Liver (tissue), 8 donors: ENCODE measurements at regions not wholly inside any gene's neighbourhood (a gene's known extent, or its start where the extent isn't known, plus 50 kb on each side); places are given as distances from the start of the nearest gene placed in this dataset.
A peak's percentile ranks its signal among the peaks of the same experiment; 100 is the strongest.

Experiments
- DNase-seq: peaks from one replicate; pipeline ENCODE4 v3.0.0-alpha.2; 2017; ENCODE audit warnings: low spot score
- H3K27ac ChIP-seq, 2 donors: one replicate each; pipeline ENCODE4 v1.7.0; 2013; ENCODE audit warnings: inconsistent platforms in 2 of 2, low read length in 2 of 2, control low read depth in 1 of 2, low read depth in 1 of 2, mild to moderate bottlenecking in 1 of 2
- H3K27me3 ChIP-seq, 4 donors: one replicate each; pipeline versions ENCODE4 v1.6.1 to v1.7.0; 2013; ENCODE audit warnings: low read length in 3 of 4, inconsistent platforms in 1 of 4, mild to moderate bottlenecking in 1 of 4, moderate library complexity in 1 of 4; ENCODE audit not compliant: control insufficient read depth in 4 of 4, insufficient read depth in 4 of 4
- H3K36me3 ChIP-seq, 4 donors: one replicate each; pipeline versions ENCODE4 v1.6.1 to v1.7.0; 2013; ENCODE audit warnings: low read length in 3 of 4, mild to moderate bottlenecking in 3 of 4, low read depth in 1 of 4, moderate library complexity in 1 of 4; ENCODE audit not compliant: control insufficient read depth in 4 of 4, insufficient read depth in 3 of 4
- H3K4me1 ChIP-seq, 4 donors: one replicate each; pipeline versions ENCODE4 v1.6.1 to v1.7.0; 2013; ENCODE audit warnings: low read length in 3 of 4, mild to moderate bottlenecking in 3 of 4, moderate library complexity in 1 of 4; ENCODE audit not compliant: control insufficient read depth in 4 of 4, insufficient read depth in 4 of 4
- H3K4me3 ChIP-seq, 3 donors: one replicate each; pipeline versions ENCODE4 v1.6.1 to v1.7.0; 2013; ENCODE audit warnings: low read length in 3 of 3, control low read depth in 1 of 3, low read depth in 1 of 3, mild to moderate bottlenecking in 1 of 3
- H3K9ac ChIP-seq, 2 donors: one replicate each; pipeline ENCODE4 v1.7.0; 2013; ENCODE audit warnings: low read length in 2 of 2, mild to moderate bottlenecking in 2 of 2, moderate library complexity in 2 of 2, control low read depth in 1 of 2, low read depth in 1 of 2
- H3K9me3 ChIP-seq, 4 donors: one replicate each; pipeline versions ENCODE4 v1.6.1 to v1.7.0; 2013; ENCODE audit warnings: low read length in 3 of 4; ENCODE audit not compliant: control insufficient read depth in 4 of 4
- CTCF ChIP-seq: fragments of 150-350 bp; IDR thresholded peaks from 2 replicates; pipeline ENCODE4 v1.5.1; 2017; ENCODE audit warnings: improper control_type of control experiment, low read depth, low read length; ENCODE audit not compliant: missing input control
- EGR1 ChIP-seq, 2 donors: IDR thresholded peaks; 2 replicates each; pipeline ENCODE4 v1.6.1; 2016 to 2018; ENCODE audit warnings: antibody characterized with exemption in 2 of 2, low read depth in 2 of 2
- FOXA1 ChIP-seq: IDR thresholded peaks from 2 replicates; pipeline ENCODE4 v1.6.1; 2016; ENCODE audit warnings: antibody characterized with exemption
- FOXA2 ChIP-seq: IDR thresholded peaks from 2 replicates; pipeline ENCODE4 v1.6.1; 2016; ENCODE audit warnings: antibody characterized with exemption
- GABPA ChIP-seq, 2 donors: IDR thresholded peaks in 1 of 2; conservative IDR thresholded peaks in 1 of 2; 2 replicates each; pipeline ENCODE4 v1.6.1; 2016; ENCODE audit warnings: antibody characterized with exemption in 2 of 2, mild to moderate bottlenecking in 1 of 2, moderate library complexity in 1 of 2
- HNF4A ChIP-seq, 2 donors: conservative IDR thresholded peaks; 2 replicates each; pipeline ENCODE4 v1.6.1; 2016; ENCODE audit warnings: antibody characterized with exemption in 2 of 2, mild to moderate bottlenecking in 2 of 2
- HNF4G ChIP-seq: IDR thresholded peaks from 2 replicates; pipeline ENCODE4 v1.6.1; 2016; ENCODE audit warnings: antibody characterized with exemption
- JUND ChIP-seq, 2 donors: IDR thresholded peaks; 2 replicates each; pipeline ENCODE4 v1.6.1; 2016; ENCODE audit warnings: antibody characterized with exemption in 2 of 2
- MAX ChIP-seq: IDR thresholded peaks from 2 replicates; pipeline ENCODE4 v1.6.1; 2016; ENCODE audit warnings: antibody characterized with exemption
- NR2F2 ChIP-seq: IDR thresholded peaks from 2 replicates; pipeline ENCODE4 v1.6.1; 2016; ENCODE audit warnings: antibody characterized with exemption
- RAD21 ChIP-seq, 2 donors: IDR thresholded peaks; 2 replicates each; pipeline ENCODE4 v1.6.1; 2016; ENCODE audit warnings: antibody characterized with exemption in 2 of 2, mild to moderate bottlenecking in 2 of 2
- REST ChIP-seq: IDR thresholded peaks from 2 replicates; pipeline ENCODE4 v1.6.1; 2016; ENCODE audit warnings: antibody characterized with exemption, mild to moderate bottlenecking
- RXRA ChIP-seq, 2 donors: IDR thresholded peaks; 2 replicates each; pipeline ENCODE4 v1.6.1; 2017 to 2018; ENCODE audit warnings: antibody characterized with exemption in 2 of 2, mild to moderate bottlenecking in 1 of 2
- SP1 ChIP-seq: IDR thresholded peaks from 2 replicates; pipeline ENCODE4 v1.6.1; 2018; ENCODE audit warnings: antibody characterized with exemption, mild to moderate bottlenecking
- TAF1 ChIP-seq: conservative IDR thresholded peaks from 2 replicates; pipeline ENCODE4 v1.6.1; 2016; ENCODE audit warnings: antibody characterized with exemption, mild to moderate bottlenecking
- YY1 ChIP-seq: IDR thresholded peaks from 2 replicates; pipeline ENCODE4 v1.6.1; 2016; ENCODE audit warnings: antibody characterized with exemption, mild to moderate bottlenecking
- ZBTB33 ChIP-seq: IDR thresholded peaks from 2 replicates; pipeline ENCODE4 v1.6.1; 2016; ENCODE audit warnings: antibody characterized with exemption
- WGBS: extraction: QIAGEN DNeasy Blood & Tissue Kit; methylation state at CpG from one replicate; pipeline ENCODE4 v1.1.7; 2013; 5-methylcytosine and 5-hydroxymethylcytosine counted together
- donor health status: healthy.
- donor health status: healthy.
- donor health status: healthy.
- donor health status: healthy.
- donor health status: healthy.

GRCh38 chr22:47308886-47309285 is 546.4 kb downstream of the TBC1D22A start:
- H3K9ac ChIP-seq, result no peak overlapping the region
- H3K9me3 ChIP-seq, result no peaks in the 10 kb centered on the region
- no peaks in the 10 kb centered on the region for H3K36me3 ChIP-seq
- no peak for TF ChIP-seq CTCF
- TF ChIP-seq JUND (IDR thresholded peaks at IDR 0.05), result no peak
- TF ChIP-seq GABPA (IDR thresholded peaks at IDR 0.05 in 1 of 2, conservative IDR thresholded peaks at IDR 0.05 in 1 of 2), result no peak
- TF ChIP-seq EGR1 (IDR thresholded peaks at IDR 0.05; ENCODE audit: low read depth in 2 of 2), result no peak
- TF ChIP-seq YY1, result no peak
- TF ChIP-seq REST, result no peak
- no peak for TF ChIP-seq SP1
- H3K4me3 ChIP-seq, result no peak overlapping the region
- no peaks in the 10 kb centered on the region for H3K27me3 ChIP-seq
- no peak overlapping the region for H3K27ac ChIP-seq
- H3K4me1 ChIP-seq, result no peaks in the 10 kb centered on the region
- 69% methylated on average over 2 of the region's 2 CpGs for WGBS
- DNase-seq, result peak; percentile 4

- Histone ChIP-seq H3K27me3 (no peaks in the 10 kb centered on the region), H3K27ac (no peak overlapping the region), H3K9me3 (no peaks in the 10 kb centered on the region), H3K4me1 (no peaks in the 10 kb centered on the region), H3K4me3 (no peak overlapping the region), H3K9ac (no peak overlapping the region), H3K36me3 (no peaks in the 10 kb centered on the region)
- TF ChIP-seq FOXA2 (no peak), GABPA (IDR thresholded peaks at IDR 0.05 in 1 of 2, conservative IDR thresholded peaks at IDR 0.05 in 1 of 2) (no peak), CTCF (no peak), REST (no peak), ZBTB33 (no peak), HNF4G (no peak), EGR1 (IDR thresholded peaks at IDR 0.05; ENCODE audit: low read depth in 2 of 2) (no peak), TAF1 (no peak), HNF4A (conservative IDR thresholded peaks at IDR 0.05) (no peak), RXRA (IDR thresholded peaks at IDR 0.05) (no peak), NR2F2 (no peak), RAD21 (IDR thresholded peaks at IDR 0.05) (no peak), MAX (no peak), FOXA1 (no peak), YY1 (no peak), JUND (IDR thresholded peaks at IDR 0.05) (no peak)
- WGBS, result 76% methylated on average over 6 of the region's 6 CpGs
- peak; percentile 9 for DNase-seq
Measured at GRCh38 chr22:47307822-47308221, 545.4 kb downstream of the TBC1D22A start.
